Right lobe of liver (tissue), 6 donors: ENCODE measurements at regions not wholly inside any gene's neighbourhood (a gene's known extent, or its start where the extent isn't known, plus 50 kb on each side); places are given as distances from the start of the nearest gene placed in this dataset.

Experiments
- ATAC-seq, 4 donors: fragments of 200-7000 bp; cut with Tn5 transposase; one replicate each; pipeline ENCODE4 v1.9.1; 2020; ENCODE audit warnings: mild to moderate bottlenecking in 4 of 4, moderate library complexity in 4 of 4
- DNase-seq, 3 donors: peaks; one replicate each; pipeline ENCODE4 v3.0.0-alpha.2; 2020
- H3K27ac ChIP-seq, 3 donors: fragments of 200-600 bp; one replicate each; pipeline ENCODE4 v1.8.0; 2022
- H3K27me3 ChIP-seq, 2 donors: fragments of 200-600 bp; one replicate each; pipeline ENCODE4 v1.8.0; 2022
- H3K36me3 ChIP-seq, 4 donors: fragments of 200-600 bp; sonication (generic) in 1 of 4; one replicate each; pipeline versions ENCODE4 v1.5.1 to v1.8.0; 2017 to 2022; ENCODE audit warnings: control low read depth in 1 of 4
- H3K4me1 ChIP-seq, 4 donors: fragments of 200-600 bp; sonication (generic) in 1 of 4; one replicate each; pipeline versions ENCODE4 v1.5.1 to v1.8.0; 2017 to 2022; ENCODE audit warnings: control low read depth in 1 of 4
- H3K4me3 ChIP-seq, 3 donors: fragments of 200-600 bp; one replicate each; pipeline ENCODE4 v1.8.0; 2022
- H3K9me3 ChIP-seq, 4 donors: fragments of 200-600 bp; sonication (generic) in 1 of 4; one replicate each; pipeline versions ENCODE4 v1.5.1 to v1.8.0; 2017 to 2022; ENCODE audit warnings: control low read depth in 1 of 4
- POLR2A ChIP-seq: fragments of 450-650 bp; IDR thresholded peaks from one replicate; pipeline ENCODE4 v1.6.1; 2017; ENCODE audit warnings: antibody characterized with exemption, mild to moderate bottlenecking
- WGBS: methylation state at CpG from one replicate; pipeline ENCODE4 v1.1.6; 2018; ENCODE audit warnings: low coverage, low lambda C conversion rate; ENCODE audit not compliant: insufficient coverage; ENCODE audit errors: missing lambda C conversion rate; 5-methylcytosine and 5-hydroxymethylcytosine counted together
- intact Hi-C, 2 donors: fragments of 100-400 bp; cut with DNase I; formaldehyde crosslinking; loops; one replicate each; pipeline versions ENCODE4 v1.11.2 to v1.14.1; 2022
- TF ChIP-seq, protein P1 (sequence below), 4 donors: fragments of 200-600 bp in 3 of 4; fragments of 450-650 bp in 1 of 4; IDR thresholded peaks; one replicate each; pipeline versions ENCODE4 v1.5.1 to v1.8.0; 2016 to 2022; ENCODE audit warnings: antibody characterized with exemption in 4 of 4, mild to moderate bottlenecking in 2 of 4
- donor health status: DM: no; HTN: yes; CAD: no.
- donor health status: DM: no; HTN: no; CAD: no.
- donor health status: DM: no; HTN: no; CAD: no.
- donor health status: DM: no; HTN: yes; CAD: no.
- donor health status: DM: no; HTN: yes; CAD: no.

- H3K9me3 ChIP-seq = no peaks in the 10 kb centered on the region
- no peaks in the 10 kb centered on the region for H3K27me3 ChIP-seq
- 7% methylated on average over 1 of the region's 1 CpG for whole genome bisulfite sequencing
- ATAC-seq (no peak), DNase-seq (no peak)
- H3K36me3 ChIP-seq = no peaks in the 10 kb centered on the region
- no peak overlapping the region for H3K4me3 ChIP-seq
- H3K4me1 ChIP-seq = no peaks in the 10 kb centered on the region
- intact Hi-C loops = loop anchor here in 1 of 2 donors (5.0 kb wide), 1 partner anchor 187 kb away; no protein-coding TSS in a partner anchor
- no peak for TF ChIP-seq POLR2A
- TF ChIP-seq, protein P1, sequence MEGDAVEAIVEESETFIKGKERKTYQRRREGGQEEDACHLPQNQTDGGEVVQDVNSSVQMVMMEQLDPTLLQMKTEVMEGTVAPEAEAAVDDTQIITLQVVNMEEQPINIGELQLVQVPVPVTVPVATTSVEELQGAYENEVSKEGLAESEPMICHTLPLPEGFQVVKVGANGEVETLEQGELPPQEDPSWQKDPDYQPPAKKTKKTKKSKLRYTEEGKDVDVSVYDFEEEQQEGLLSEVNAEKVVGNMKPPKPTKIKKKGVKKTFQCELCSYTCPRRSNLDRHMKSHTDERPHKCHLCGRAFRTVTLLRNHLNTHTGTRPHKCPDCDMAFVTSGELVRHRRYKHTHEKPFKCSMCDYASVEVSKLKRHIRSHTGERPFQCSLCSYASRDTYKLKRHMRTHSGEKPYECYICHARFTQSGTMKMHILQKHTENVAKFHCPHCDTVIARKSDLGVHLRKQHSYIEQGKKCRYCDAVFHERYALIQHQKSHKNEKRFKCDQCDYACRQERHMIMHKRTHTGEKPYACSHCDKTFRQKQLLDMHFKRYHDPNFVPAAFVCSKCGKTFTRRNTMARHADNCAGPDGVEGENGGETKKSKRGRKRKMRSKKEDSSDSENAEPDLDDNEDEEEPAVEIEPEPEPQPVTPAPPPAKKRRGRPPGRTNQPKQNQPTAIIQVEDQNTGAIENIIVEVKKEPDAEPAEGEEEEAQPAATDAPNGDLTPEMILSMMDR (IDR thresholded peaks at IDR 0.05) = no peak
- no peak overlapping the region for H3K27ac ChIP-seq
These were observed 251.9 kb downstream of the GRB14 start for GRCh38 chr2:164369366-164369765.

GRCh38 chr2:164368896-164369295 is 252.4 kb downstream of the GRB14 start:
- 54% methylated on average over 2 of the region's 2 CpGs for WGBS
- TF ChIP-seq, protein P1 (IDR thresholded peaks at IDR 0.05) = no peak
- TF ChIP-seq POLR2A = no peak
- no peaks in the 10 kb centered on the region for H3K9me3 ChIP-seq
- no peaks in the 10 kb centered on the region for H3K36me3 ChIP-seq
- H3K27me3 ChIP-seq = no peaks in the 10 kb centered on the region
- intact Hi-C loops = loop anchor here in 1 of 2 donors (5.0 kb wide), 1 partner anchor 187 kb away; no protein-coding TSS in a partner anchor
- H3K4me1 ChIP-seq = no peaks in the 10 kb centered on the region
- H3K27ac ChIP-seq = no peak overlapping the region
- ATAC-seq = no peak
- no peak overlapping the region for H3K4me3 ChIP-seq
- DNase-seq = no peak

DNA sequence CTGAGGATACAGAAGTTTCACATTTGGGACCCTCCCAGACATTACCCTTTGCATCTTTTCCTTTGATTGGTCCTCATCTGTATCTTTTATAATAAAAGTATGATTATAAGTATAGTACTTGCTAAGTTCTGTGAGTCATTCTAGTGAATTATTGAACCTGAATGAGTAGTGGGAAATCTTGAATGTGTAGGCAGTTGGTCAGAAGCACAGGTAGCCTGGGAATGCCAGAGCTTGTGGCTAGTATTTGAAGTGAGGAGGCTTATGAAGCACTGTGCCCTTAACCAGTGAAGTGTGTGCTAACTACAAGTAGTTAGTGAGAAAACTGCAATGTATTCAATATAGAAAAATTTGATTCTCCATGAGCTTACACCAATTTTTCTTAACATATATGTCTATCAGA is 257.6 kb downstream of the GRB14 start:
- ATAC-seq = no peak

GRCh38 chr2:164351536-164351935 is 269.7 kb downstream of the GRB14 start:
- H3K27me3 ChIP-seq = no peaks in the 10 kb centered on the region
- no peak overlapping the region for H3K27ac ChIP-seq
- 79% methylated on average over 2 of the region's 2 CpGs for WGBS
- no peaks in the 10 kb centered on the region for H3K36me3 ChIP-seq
- ATAC-seq (no peak), DNase-seq (no peak)
- no peaks in the 10 kb centered on the region for H3K9me3 ChIP-seq
- H3K4me3 ChIP-seq = no peak overlapping the region
- TF ChIP-seq POLR2A = no peak
- TF ChIP-seq, protein P1 (IDR thresholded peaks at IDR 0.05) = no peak
- intact Hi-C loops = no loop called here
- H3K4me1 ChIP-seq = no peaks in the 10 kb centered on the region

More for the DNA sequence above, 257.6 kb downstream of the GRB14 start:
- no peak overlapping the region for H3K4me3 ChIP-seq
- no peak for DNase-seq
- H3K27ac ChIP-seq = no peak overlapping the region
- TF ChIP-seq POLR2A = no peak
- TF ChIP-seq, protein P1 (IDR thresholded peaks at IDR 0.05) = no peak
- no peaks in the 10 kb centered on the region for H3K9me3 ChIP-seq
- intact Hi-C loops = no loop called here
- H3K27me3 ChIP-seq = no peaks in the 10 kb centered on the region
- H3K4me1 ChIP-seq = no peaks in the 10 kb centered on the region
- no peaks in the 10 kb centered on the region for H3K36me3 ChIP-seq

DNA sequence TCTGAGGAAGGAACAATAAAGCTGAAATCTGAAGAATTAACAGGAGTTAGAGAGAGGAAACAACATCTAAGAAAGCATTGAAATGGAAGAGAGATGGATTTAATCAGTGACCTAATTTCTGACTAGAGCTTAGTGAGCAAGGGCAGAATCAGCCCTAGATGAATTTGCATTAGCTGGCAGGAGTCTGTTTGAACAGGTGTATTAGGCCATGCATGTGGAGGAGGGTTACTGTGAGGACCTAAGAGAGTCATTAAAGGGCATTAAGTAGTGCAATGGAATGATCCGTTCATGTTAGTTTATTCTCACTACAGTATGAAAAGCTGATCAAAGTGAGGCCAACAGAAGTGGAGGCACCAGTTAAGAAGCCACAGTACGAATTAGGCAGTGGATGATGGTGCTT is 285.3 kb downstream of the GRB14 start:
- 40% methylated on average over 2 of the region's 2 CpGs for WGBS
- no peak for ATAC-seq
- intact Hi-C loops = no loop called here

More for the DNA sequence above, 285.3 kb downstream of the GRB14 start:
- Histone ChIP-seq H3K4me1 (no peaks in the 10 kb centered on the region), H3K36me3 (no peaks in the 10 kb centered on the region), H3K4me3 (no peak overlapping the region), H3K27me3 (no peaks in the 10 kb centered on the region), H3K27ac (no peak overlapping the region), H3K9me3 (no peaks in the 10 kb centered on the region)
- DNase-seq = no peak
- TF ChIP-seq POLR2A = no peak
- TF ChIP-seq, protein P1 (IDR thresholded peaks at IDR 0.05) = no peak
